H9 (cell line): ENCODE measurements at regions not wholly inside any gene's neighbourhood (a gene's known extent, or its start where the extent isn't known, plus 50 kb on each side); places are given as distances from the start of the nearest gene placed in this dataset.

Source experiments
- DNase-seq: peaks from one replicate; pipeline ENCODE4 v3.0.0-alpha.2; 2017
- H2AFZ ChIP-seq: one replicate; pipeline ENCODE4 v1.6.1; 2013; ENCODE audit warnings: mild to moderate bottlenecking, low read length, control low read depth, moderate library complexity
- H2AK5ac ChIP-seq: 2 replicates; pipeline ENCODE4 v1.6.1; 2013; ENCODE audit warnings: low read length, control low read depth, mixed read lengths; ENCODE audit not compliant: insufficient read length
- H2BK120ac ChIP-seq: one replicate; pipeline ENCODE4 v1.6.1; 2013; ENCODE audit warnings: low read depth, mild to moderate bottlenecking, low read length, control low read depth, inconsistent platforms; ENCODE audit not compliant: poor library complexity, severe bottlenecking
- H2BK12ac ChIP-seq: 2 replicates; pipeline ENCODE4 v1.6.1; 2013; ENCODE audit warnings: low read length, control low read depth, mixed read lengths, low read depth; ENCODE audit not compliant: insufficient read length
- H2BK15ac ChIP-seq: 2 replicates; pipeline ENCODE4 v1.6.1; 2013; ENCODE audit warnings: low read depth, low read length, control low read depth
- H2BK20ac ChIP-seq: one replicate; pipeline ENCODE4 v1.6.1; 2013; ENCODE audit warnings: low read depth, mild to moderate bottlenecking, low read length, control low read depth, inconsistent platforms; ENCODE audit not compliant: poor library complexity, severe bottlenecking
- H2BK5ac ChIP-seq: 2 replicates; pipeline ENCODE4 v1.6.1; 2013; ENCODE audit warnings: low read length, control low read depth, mixed read lengths; ENCODE audit not compliant: insufficient read length
- H3K14ac ChIP-seq: 2 replicates; pipeline ENCODE4 v1.6.1; 2013; ENCODE audit warnings: low read length, control low read depth; ENCODE audit not compliant: insufficient read depth
- H3K18ac ChIP-seq: 2 replicates; pipeline ENCODE4 v1.6.1; 2013; ENCODE audit warnings: low read depth, mild to moderate bottlenecking, mixed read lengths, low read length, control low read depth; ENCODE audit not compliant: insufficient read length
- H3K23ac ChIP-seq: 2 replicates; pipeline ENCODE4 v1.6.1; 2013; ENCODE audit warnings: low read length, control low read depth, mixed read lengths, low read depth; ENCODE audit not compliant: insufficient read length
- H3K23me2 ChIP-seq: 2 replicates; pipeline ENCODE4 v1.6.1; 2013; ENCODE audit warnings: low read depth, mild to moderate bottlenecking, mixed read lengths, low read length, control low read depth; ENCODE audit not compliant: insufficient read length, poor library complexity, severe bottlenecking
- H3K27ac ChIP-seq: 2 replicates; pipeline ENCODE4 v1.5.1; 2013; ENCODE audit warnings: low read length, control low read depth, mixed read lengths, low read depth; ENCODE audit not compliant: insufficient read length
- H3K27me3 ChIP-seq: 2 replicates; pipeline ENCODE4 v1.6.1; 2013; ENCODE audit warnings: low read length, control low read depth, inconsistent platforms; ENCODE audit not compliant: insufficient read depth
- H3K4ac ChIP-seq: 2 replicates; pipeline ENCODE4 v1.6.1; 2013; ENCODE audit warnings: low read depth, mild to moderate bottlenecking, control low read depth, inconsistent platforms, low read length, moderate library complexity
- H3K4me1 ChIP-seq: 2 replicates; pipeline ENCODE4 v1.6.1; 2013; ENCODE audit warnings: low read length, control low read depth, inconsistent platforms; ENCODE audit not compliant: insufficient read depth
- H3K4me2 ChIP-seq: 2 replicates; pipeline ENCODE4 v1.6.1; 2013; ENCODE audit warnings: low read length, control low read depth, mixed read lengths; ENCODE audit not compliant: insufficient read length, insufficient read depth
- H3K56ac ChIP-seq: 2 replicates; pipeline ENCODE4 v1.6.1; 2013; ENCODE audit warnings: low read depth, mild to moderate bottlenecking, mixed read lengths, low read length, control low read depth; ENCODE audit not compliant: insufficient read length
- H3K79me1 ChIP-seq: 2 replicates; pipeline ENCODE4 v1.6.1; 2013; ENCODE audit warnings: low read depth, mild to moderate bottlenecking, moderate library complexity, low read length, control low read depth, inconsistent platforms; ENCODE audit not compliant: insufficient read depth, poor library complexity, severe bottlenecking
- H3K79me2 ChIP-seq: 2 replicates; pipeline ENCODE4 v1.6.1; 2013; ENCODE audit warnings: low read length, control low read depth, inconsistent platforms; ENCODE audit not compliant: insufficient read depth
- H3K9ac ChIP-seq: 2 replicates; pipeline ENCODE4 v1.6.1; 2013; ENCODE audit warnings: low read length, control low read depth, mixed read lengths; ENCODE audit not compliant: insufficient read length; ENCODE audit errors: extremely low read depth
- H3K9me3 ChIP-seq: one replicate; pipeline ENCODE4 v1.6.1; 2013; ENCODE audit warnings: low read depth, low read length, inconsistent platforms; ENCODE audit not compliant: control insufficient read depth
- H3T11ph ChIP-seq: one replicate; pipeline ENCODE4 v1.6.1; 2013; ENCODE audit warnings: mild to moderate bottlenecking, low read length, control low read depth, inconsistent platforms
- H4K20me1 ChIP-seq: one replicate; pipeline ENCODE4 v1.6.1; 2013; ENCODE audit not compliant: control insufficient read depth, insufficient read length, insufficient read depth
- H4K5ac ChIP-seq: 2 replicates; pipeline ENCODE4 v1.6.1; 2013; ENCODE audit warnings: low read depth, mild to moderate bottlenecking, mixed read lengths, low read length, control low read depth; ENCODE audit not compliant: insufficient read length
- H4K8ac ChIP-seq: replicated peaks from 2 replicates; pipeline ENCODE4 v1.6.1; 2013; ENCODE audit warnings: low read length, control low read depth, mixed read lengths, low read depth; ENCODE audit not compliant: insufficient read length
- H4K91ac ChIP-seq: 2 replicates; pipeline ENCODE4 v1.6.1; 2013; ENCODE audit warnings: low read depth, mild to moderate bottlenecking, moderate library complexity, mixed read lengths, low read length, control low read depth; ENCODE audit not compliant: insufficient read length
- H3K27ac Mint-ChIP-seq, 3 experiments: 2 replicates in 2 of 3; 3 replicates in 1 of 3; pipeline ENCODE4 v1.8.0; 2020 to 2021; ENCODE audit warnings: mixed read lengths in 3 of 3, mild to moderate bottlenecking in 1 of 3, moderate library complexity in 1 of 3
- H3K27me3 Mint-ChIP-seq: 2 replicates; pipeline ENCODE4 v1.8.0; 2021; ENCODE audit warnings: low read depth, mild to moderate bottlenecking, moderate library complexity, mixed read lengths
- H3K36me3 Mint-ChIP-seq, 3 experiments: 2 replicates in 2 of 3; 3 replicates in 1 of 3; pipeline ENCODE4 v1.8.0; 2020 to 2021; ENCODE audit warnings: low read depth in 3 of 3, mixed read lengths in 3 of 3; ENCODE audit not compliant: insufficient read depth in 1 of 3
- H3K4me1 Mint-ChIP-seq, 2 experiments: 2 replicates each; pipeline ENCODE4 v1.8.0; 2020; ENCODE audit warnings: mixed read lengths in 2 of 2
- H3K4me3 Mint-ChIP-seq, 2 experiments: 2 replicates in 1 of 2; 3 replicates in 1 of 2; pipeline ENCODE4 v1.8.0; 2020 to 2021; ENCODE audit warnings: mild to moderate bottlenecking in 2 of 2, mixed read lengths in 2 of 2, moderate library complexity in 1 of 2
- H3K9me3 Mint-ChIP-seq, 2 experiments: 2 replicates in 1 of 2; 3 replicates in 1 of 2; pipeline ENCODE4 v1.8.0; 2020; ENCODE audit warnings: mild to moderate bottlenecking in 2 of 2, mixed read lengths in 2 of 2, moderate library complexity in 1 of 2
- WGBS: extraction: QIAGEN DNeasy Blood & Tissue Kit; methylation state at CpG from one replicate; pipeline ENCODE4 v1.1.7; 2013; ENCODE audit warnings: missing lambda C conversion rate, low lambda C conversion rate, mixed read lengths; ENCODE audit not compliant: insufficient read length; ENCODE audit errors: extremely low coverage; 5-methylcytosine and 5-hydroxymethylcytosine counted together
- TF ChIP-seq, protein P1 (sequence below): fragments of 200-600 bp; sonication (generic); conservative IDR thresholded peaks from 3 replicates; pipeline ENCODE4 v1.8.0; 2021; ENCODE audit warnings: antibody characterized with exemption, mild to moderate bottlenecking

DNA sequence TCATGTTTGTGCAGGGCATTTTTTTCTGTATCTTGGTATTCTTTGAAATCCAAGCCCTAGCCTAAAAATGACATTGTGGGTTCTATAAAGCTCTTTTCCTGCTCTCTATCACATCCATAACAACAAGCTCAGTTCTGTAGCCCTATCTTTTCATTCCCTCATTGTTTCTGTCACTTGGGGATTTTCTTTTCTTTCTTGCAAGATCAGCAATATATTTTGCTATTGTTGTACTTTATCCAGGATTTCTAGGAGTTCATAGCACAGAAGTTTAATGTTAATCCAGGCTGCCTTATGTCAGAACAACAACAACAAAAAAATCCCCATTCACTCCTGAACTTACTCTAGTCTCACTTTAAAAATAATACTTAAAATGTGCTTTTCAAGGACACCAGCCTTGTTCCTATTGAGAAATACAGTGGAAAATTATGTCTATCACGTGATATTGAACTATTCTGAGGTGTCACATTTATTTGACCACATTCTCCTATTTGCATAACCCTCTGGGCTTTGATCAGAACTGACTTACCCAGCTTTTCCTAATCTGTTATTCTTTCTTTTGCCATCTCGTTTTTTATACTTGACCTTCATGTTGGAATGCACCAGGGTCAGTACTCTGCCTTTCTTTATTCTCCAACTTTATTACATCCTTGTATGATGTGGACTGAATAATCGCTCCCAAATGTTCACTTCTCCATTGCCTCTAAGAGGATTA is 112.8 kb downstream of the MAGEB5 start:
- no peak overlapping the region for H3K27ac Mint-ChIP-seq
- H3K9ac ChIP-seq, result no peak overlapping the region
- H3K4me1 Mint-ChIP-seq, result no peaks in the 10 kb centered on the region
- H3K27me3 ChIP-seq, result no peaks in the 10 kb centered on the region
- peaks cover 0 to 7% (median 3%) of the 10 kb centered on the region in 3 experiments; a peak in 4 of 7 replicates for H3K36me3 Mint-ChIP-seq
- no peaks in the 10 kb centered on the region; the same call in 1 of the 2 replicates for H3K27me3 Mint-ChIP-seq
- no peak for DNase-seq
- H4K5ac ChIP-seq, result no peak overlapping the region
- H3K4me2 ChIP-seq, result no peak overlapping the region
- TF ChIP-seq, protein P1, sequence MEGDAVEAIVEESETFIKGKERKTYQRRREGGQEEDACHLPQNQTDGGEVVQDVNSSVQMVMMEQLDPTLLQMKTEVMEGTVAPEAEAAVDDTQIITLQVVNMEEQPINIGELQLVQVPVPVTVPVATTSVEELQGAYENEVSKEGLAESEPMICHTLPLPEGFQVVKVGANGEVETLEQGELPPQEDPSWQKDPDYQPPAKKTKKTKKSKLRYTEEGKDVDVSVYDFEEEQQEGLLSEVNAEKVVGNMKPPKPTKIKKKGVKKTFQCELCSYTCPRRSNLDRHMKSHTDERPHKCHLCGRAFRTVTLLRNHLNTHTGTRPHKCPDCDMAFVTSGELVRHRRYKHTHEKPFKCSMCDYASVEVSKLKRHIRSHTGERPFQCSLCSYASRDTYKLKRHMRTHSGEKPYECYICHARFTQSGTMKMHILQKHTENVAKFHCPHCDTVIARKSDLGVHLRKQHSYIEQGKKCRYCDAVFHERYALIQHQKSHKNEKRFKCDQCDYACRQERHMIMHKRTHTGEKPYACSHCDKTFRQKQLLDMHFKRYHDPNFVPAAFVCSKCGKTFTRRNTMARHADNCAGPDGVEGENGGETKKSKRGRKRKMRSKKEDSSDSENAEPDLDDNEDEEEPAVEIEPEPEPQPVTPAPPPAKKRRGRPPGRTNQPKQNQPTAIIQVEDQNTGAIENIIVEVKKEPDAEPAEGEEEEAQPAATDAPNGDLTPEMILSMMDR, result no peak
- H3K14ac ChIP-seq, result no peak overlapping the region
- no peak overlapping the region for H2BK20ac ChIP-seq
- no peak overlapping the region for H3T11ph ChIP-seq
- no peak overlapping the region for H2BK120ac ChIP-seq
- H3K79me1 ChIP-seq, result no peaks in the 10 kb centered on the region
- no peak overlapping the region for H4K91ac ChIP-seq
- no CpG with 5 or more reads among the region's 3 CpGs for WGBS
- no peaks in the 10 kb centered on the region for H4K20me1 ChIP-seq
- no peak overlapping the region for H2AFZ ChIP-seq
- H2BK5ac ChIP-seq, result no peak overlapping the region
- H2AK5ac ChIP-seq, result no peak overlapping the region
- no peaks in the 10 kb centered on the region for H3K4me1 ChIP-seq
- no peak overlapping the region for H2BK15ac ChIP-seq
- peaks cover 43 to 50% of the 10 kb centered on the region in 2 experiments for H3K9me3 Mint-ChIP-seq
- H3K56ac ChIP-seq, result no peak overlapping the region
- no peak overlapping the region for H2BK12ac ChIP-seq
- H3K18ac ChIP-seq, result no peak overlapping the region
- no peak overlapping the region for H3K23ac ChIP-seq
- H3K4me3 Mint-ChIP-seq, result no peak overlapping the region
- H3K79me2 ChIP-seq, result no peaks in the 10 kb centered on the region
- no peak overlapping the region for H3K27ac ChIP-seq
- H3K9me3 ChIP-seq, result peaks cover 4% of the 10 kb centered on the region
- H3K4ac ChIP-seq, result no peak overlapping the region
- no peak overlapping the region for H4K8ac ChIP-seq
- H3K23me2 ChIP-seq, result no peaks in the 10 kb centered on the region
